Activated T-cell treated with anti-CD3 and anti-CD28 coated beads, Interleukin-2, amount 50 U/mL, for 24 hours (primary cell): ENCODE measurements at regions not wholly inside any gene's neighbourhood (a gene's known extent, or its start where the extent isn't known, plus 50 kb on each side); places are given as distances from the start of the nearest gene placed in this dataset.

Experiments
- DNase-seq: peaks from one replicate; pipeline ENCODE4 v3.0.0-alpha.2; 2020
- H3K27ac Mint-ChIP-seq: 2 replicates; pipeline ENCODE4 v1.8.0; 2020; ENCODE audit warnings: mild to moderate bottlenecking, mixed read lengths
- H3K27me3 Mint-ChIP-seq: 2 replicates; pipeline ENCODE4 v1.8.0; 2020; ENCODE audit warnings: mixed read lengths
- H3K36me3 Mint-ChIP-seq: 2 replicates; pipeline ENCODE4 v1.8.0; 2020; ENCODE audit warnings: low read depth, mixed read lengths
- H3K4me1 Mint-ChIP-seq: 2 replicates; pipeline ENCODE4 v1.8.0; 2020; ENCODE audit warnings: low read depth, mixed read lengths
- H3K4me3 Mint-ChIP-seq: 2 replicates; pipeline ENCODE4 v1.8.0; 2020; ENCODE audit warnings: mild to moderate bottlenecking, moderate library complexity, mixed read lengths
- H3K9me3 Mint-ChIP-seq: 2 replicates; pipeline ENCODE4 v1.8.0; 2020; ENCODE audit warnings: mixed read lengths

DNA sequence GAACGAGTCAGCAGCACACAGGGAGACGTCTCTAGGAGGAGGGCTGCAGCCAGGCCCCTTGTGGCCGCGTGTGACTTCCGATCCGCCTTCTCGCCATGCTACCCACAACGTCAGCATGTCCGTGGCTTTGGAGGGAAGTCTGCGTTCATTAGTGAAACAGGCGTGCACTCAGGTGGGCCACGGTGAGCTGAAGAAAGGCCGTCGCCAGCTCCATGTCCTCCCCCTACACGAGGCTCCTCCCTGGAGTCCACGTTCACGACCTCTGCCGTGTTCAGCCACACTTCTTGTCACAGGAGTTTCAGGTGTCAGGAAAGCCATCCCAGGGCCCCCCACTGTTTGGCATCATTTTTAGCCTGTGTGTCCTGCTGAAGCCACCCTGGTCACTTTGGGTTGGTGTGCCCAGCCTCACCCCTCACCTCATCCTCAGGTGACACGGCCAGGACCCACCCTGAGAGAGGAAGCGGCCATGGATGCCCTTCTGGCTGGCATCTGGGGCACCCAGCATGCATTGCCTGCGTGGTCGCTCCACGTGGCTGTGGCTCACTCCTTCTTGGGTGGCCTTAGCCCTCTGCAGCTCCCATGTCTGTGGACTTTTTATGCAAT, 310.6 kb upstream of the SHH start:
- H3K27ac Mint-ChIP-seq, result no peak overlapping the region
- no peak for DNase-seq
- no peaks in the 10 kb centered on the region for H3K36me3 Mint-ChIP-seq
- peaks cover 4% of the 10 kb centered on the region for H3K27me3 Mint-ChIP-seq
- no peaks in the 10 kb centered on the region for H3K4me1 Mint-ChIP-seq
- H3K4me3 Mint-ChIP-seq, result no peak overlapping the region
- H3K9me3 Mint-ChIP-seq, result no peaks in the 10 kb centered on the region

- Mint-ChIP-seq H3K4me1 (no peaks in the 10 kb centered on the region), H3K4me3 (no peak overlapping the region), H3K9me3 (no peaks in the 10 kb centered on the region), H3K27me3 (peaks cover 4% of the 10 kb centered on the region), H3K36me3 (no peaks in the 10 kb centered on the region), H3K27ac (no peak overlapping the region)
- DNase-seq, result no peak
These were observed 309.7 kb upstream of the SHH start for GRCh38 chr7:156121956-156122355.

DNA sequence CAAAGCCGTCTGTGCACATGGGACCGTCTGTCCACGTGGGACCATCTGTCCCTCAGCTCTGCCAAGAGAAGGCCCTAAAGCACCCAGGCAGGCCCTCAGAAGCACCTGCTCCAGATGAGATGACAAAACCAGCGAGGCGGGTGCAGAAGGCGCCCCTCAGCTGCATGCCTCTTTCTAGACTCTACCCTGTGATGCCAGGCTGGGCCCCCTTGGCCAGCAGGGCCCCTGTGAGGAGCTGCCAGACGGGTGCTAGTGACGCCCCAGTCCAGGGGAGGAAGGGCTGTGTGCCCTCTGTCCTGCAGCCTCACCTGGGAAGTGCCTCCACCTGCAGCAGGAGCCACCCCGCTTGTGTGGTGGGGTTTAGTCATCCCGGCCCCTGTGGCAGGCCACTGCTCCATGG, 309.2 kb upstream of the SHH start:
- Mint-ChIP-seq H3K4me3 (no peak overlapping the region), H3K9me3 (no peaks in the 10 kb centered on the region), H3K27me3 (peaks cover 4% of the 10 kb centered on the region), H3K4me1 (no peaks in the 10 kb centered on the region), H3K27ac (no peak overlapping the region), H3K36me3 (no peaks in the 10 kb centered on the region)
- DNase-seq, result no peak

DNA sequence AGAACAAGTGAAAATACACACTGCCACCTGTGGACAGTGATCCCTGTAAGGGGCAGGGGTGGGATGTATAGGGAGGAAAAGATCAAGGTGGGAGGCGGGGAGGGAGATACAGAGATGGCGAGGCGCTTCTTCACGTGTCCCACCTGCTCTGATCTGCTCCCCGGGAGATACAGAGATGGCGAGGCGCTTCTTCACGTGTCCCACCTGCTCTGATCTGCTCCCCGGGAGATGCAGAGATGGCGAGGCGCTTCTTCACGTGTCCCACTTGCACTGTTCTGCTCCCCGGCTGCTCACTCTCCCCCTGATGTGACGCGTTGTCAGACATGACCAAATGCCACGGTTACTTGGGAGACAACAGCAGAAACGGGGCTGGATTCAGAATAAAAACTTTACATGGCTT, 308.3 kb upstream of the SHH start:
- no peaks in the 10 kb centered on the region for H3K9me3 Mint-ChIP-seq
- no peaks in the 10 kb centered on the region for H3K36me3 Mint-ChIP-seq
- H3K4me1 Mint-ChIP-seq, result no peaks in the 10 kb centered on the region
- DNase-seq, result no peak
- peaks cover 4% of the 10 kb centered on the region for H3K27me3 Mint-ChIP-seq
- H3K27ac Mint-ChIP-seq, result no peak overlapping the region
- no peak overlapping the region for H3K4me3 Mint-ChIP-seq

- DNase-seq, result no peak
- peaks cover 6% of the 10 kb centered on the region for H3K27me3 Mint-ChIP-seq
- no peak overlapping the region for H3K27ac Mint-ChIP-seq
These were observed 307.5 kb upstream of the SHH start for GRCh38 chr7:156119771-156120170.

GRCh38 chr7:156118248-156118645, 306.0 kb upstream of the SHH start:
- H3K27ac Mint-ChIP-seq, result no peak overlapping the region
- H3K27me3 Mint-ChIP-seq, result peaks cover 6% of the 10 kb centered on the region
- DNase-seq, result no peak
- H3K9me3 Mint-ChIP-seq, result no peaks in the 10 kb centered on the region
- H3K4me3 Mint-ChIP-seq, result no peak overlapping the region
- no peaks in the 10 kb centered on the region for H3K36me3 Mint-ChIP-seq
- H3K4me1 Mint-ChIP-seq, result no peaks in the 10 kb centered on the region

More at GRCh38 chr7:156119771-156120170, 307.5 kb upstream of the SHH start:
- Mint-ChIP-seq H3K4me3 (no peak overlapping the region), H3K4me1 (no peaks in the 10 kb centered on the region), H3K36me3 (no peaks in the 10 kb centered on the region), H3K9me3 (no peaks in the 10 kb centered on the region)

DNA sequence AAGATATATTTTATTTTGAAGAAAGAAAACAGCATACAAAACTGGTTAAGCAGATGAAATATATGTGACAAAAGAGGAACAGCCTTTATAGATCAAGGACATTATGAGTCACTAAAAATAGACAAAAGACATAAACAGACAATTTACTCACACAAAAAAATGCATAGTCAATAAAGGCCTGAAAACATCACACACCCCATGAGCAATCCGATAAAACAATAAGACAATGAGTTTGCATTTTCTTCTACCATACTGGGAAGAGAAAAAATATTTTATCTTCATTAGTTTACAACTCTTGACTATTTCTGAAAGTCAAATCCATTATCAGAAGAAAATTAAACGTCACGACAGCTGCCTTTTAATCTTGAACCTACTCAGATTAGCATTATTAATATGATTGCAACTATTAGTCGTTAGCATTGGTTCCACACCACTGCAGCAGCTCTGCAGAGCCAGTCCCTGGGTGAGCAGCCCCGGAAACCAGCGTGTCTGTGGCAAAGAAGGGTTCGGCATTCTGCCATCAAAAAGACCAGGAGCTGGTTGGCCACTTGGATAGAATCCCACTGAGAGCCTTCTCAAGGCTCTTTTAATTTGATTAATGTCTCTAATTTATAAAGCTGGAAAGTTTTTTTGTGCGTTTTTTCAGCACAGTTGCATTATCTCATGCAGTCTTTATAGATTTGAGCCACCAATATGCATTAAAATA, 305.4 kb upstream of the SHH start:
- H3K4me1 Mint-ChIP-seq, result no peaks in the 10 kb centered on the region
- no peaks in the 10 kb centered on the region for H3K36me3 Mint-ChIP-seq
- DNase-seq, result no peak
- H3K27ac Mint-ChIP-seq, result no peak overlapping the region
- peaks cover 6% of the 10 kb centered on the region for H3K27me3 Mint-ChIP-seq
- no peaks in the 10 kb centered on the region for H3K9me3 Mint-ChIP-seq
- no peak overlapping the region for H3K4me3 Mint-ChIP-seq

GRCh38 chr7:156116514-156117215, 304.4 kb upstream of the SHH start:
- Mint-ChIP-seq H3K9me3 (no peaks in the 10 kb centered on the region), H3K4me1 (no peaks in the 10 kb centered on the region), H3K36me3 (no peaks in the 10 kb centered on the region), H3K27me3 (peaks cover 6% of the 10 kb centered on the region), H3K27ac (no peak overlapping the region), H3K4me3 (no peak overlapping the region)
- DNase-seq, result no peak

GRCh38 chr7:156115582-156115981, 303.3 kb upstream of the SHH start:
- Mint-ChIP-seq H3K9me3 (no peaks in the 10 kb centered on the region), H3K4me1 (no peaks in the 10 kb centered on the region), H3K36me3 (no peaks in the 10 kb centered on the region), H3K27ac (no peak overlapping the region), H3K27me3 (peaks cover 6% of the 10 kb centered on the region), H3K4me3 (no peak overlapping the region)
- no peak for DNase-seq

- H3K27me3 Mint-ChIP-seq, result peaks cover 2% of the 10 kb centered on the region
- H3K27ac Mint-ChIP-seq, result no peak overlapping the region
- no peaks in the 10 kb centered on the region for H3K9me3 Mint-ChIP-seq
- H3K4me3 Mint-ChIP-seq, result no peak overlapping the region
- no peaks in the 10 kb centered on the region for H3K4me1 Mint-ChIP-seq
- H3K36me3 Mint-ChIP-seq, result no peaks in the 10 kb centered on the region
- DNase-seq, result no peak
These were observed 301.5 kb upstream of the SHH start for GRCh38 chr7:156113731-156114130.

- Mint-ChIP-seq H3K36me3 (no peaks in the 10 kb centered on the region), H3K4me3 (no peak overlapping the region), H3K27me3 (no peaks in the 10 kb centered on the region), H3K4me1 (no peaks in the 10 kb centered on the region), H3K27ac (no peak overlapping the region), H3K9me3 (no peaks in the 10 kb centered on the region)
- no peak for DNase-seq
These were observed 297.7 kb upstream of the SHH start for GRCh38 chr7:156109988-156110387.

DNA sequence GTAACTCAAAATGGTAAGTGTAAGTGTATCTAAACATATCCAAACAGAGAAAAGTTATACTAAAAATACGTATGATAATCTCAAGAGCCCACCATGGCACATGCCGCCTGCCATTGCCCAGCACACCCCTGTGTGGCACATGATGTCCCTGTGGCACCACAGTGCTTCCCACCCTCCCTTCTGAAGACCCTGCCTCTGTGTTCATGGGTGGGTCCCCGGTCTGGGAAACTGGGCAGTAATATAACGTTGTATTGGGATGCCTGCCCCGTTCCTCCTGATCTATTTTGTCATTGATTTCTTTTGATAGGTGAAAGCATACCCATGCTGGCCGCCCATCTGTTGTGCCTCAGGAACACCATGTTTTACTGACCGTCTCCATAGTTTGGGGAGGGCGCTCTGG, 296.8 kb upstream of the SHH start:
- H3K9me3 Mint-ChIP-seq, result no peaks in the 10 kb centered on the region
- H3K4me3 Mint-ChIP-seq, result no peak overlapping the region

GRCh38 chr7:156107957-156108356, 295.7 kb upstream of the SHH start:
- no peaks in the 10 kb centered on the region for H3K4me1 Mint-ChIP-seq
- no peaks in the 10 kb centered on the region for H3K9me3 Mint-ChIP-seq
- no peak overlapping the region for H3K4me3 Mint-ChIP-seq

More for the DNA sequence above, 296.8 kb upstream of the SHH start:
- H3K27me3 Mint-ChIP-seq, result no peaks in the 10 kb centered on the region
- DNase-seq, result no peak
- no peak overlapping the region for H3K27ac Mint-ChIP-seq
- H3K4me1 Mint-ChIP-seq, result no peaks in the 10 kb centered on the region
- no peaks in the 10 kb centered on the region for H3K36me3 Mint-ChIP-seq

DNA sequence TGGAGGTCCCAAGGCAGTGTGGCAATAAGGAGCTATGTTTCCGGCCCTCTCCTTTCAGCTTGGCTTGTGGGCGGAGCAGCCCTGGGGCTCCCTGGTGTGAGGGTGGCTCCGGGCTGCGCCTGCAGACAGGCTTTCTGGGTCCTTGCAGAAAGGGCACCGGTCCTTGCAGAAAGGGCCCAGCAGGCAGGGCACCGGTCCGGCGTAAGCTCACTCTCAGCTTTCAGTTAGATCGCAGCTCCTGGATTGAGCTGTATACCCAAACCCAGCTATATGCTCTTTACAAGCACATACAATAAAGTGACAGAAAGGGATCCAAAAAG, 293.8 kb upstream of the SHH start:
- H3K4me3 Mint-ChIP-seq, result no peak overlapping the region
- H3K9me3 Mint-ChIP-seq, result no peaks in the 10 kb centered on the region
- H3K27ac Mint-ChIP-seq, result no peak overlapping the region
- no peaks in the 10 kb centered on the region for H3K4me1 Mint-ChIP-seq
- no peaks in the 10 kb centered on the region for H3K27me3 Mint-ChIP-seq
- H3K36me3 Mint-ChIP-seq, result no peaks in the 10 kb centered on the region
- DNase-seq, result no peak

More at GRCh38 chr7:156107957-156108356, 295.7 kb upstream of the SHH start:
- H3K36me3 Mint-ChIP-seq, result no peaks in the 10 kb centered on the region
- no peaks in the 10 kb centered on the region for H3K27me3 Mint-ChIP-seq
- DNase-seq, result no peak
- no peak overlapping the region for H3K27ac Mint-ChIP-seq

DNA sequence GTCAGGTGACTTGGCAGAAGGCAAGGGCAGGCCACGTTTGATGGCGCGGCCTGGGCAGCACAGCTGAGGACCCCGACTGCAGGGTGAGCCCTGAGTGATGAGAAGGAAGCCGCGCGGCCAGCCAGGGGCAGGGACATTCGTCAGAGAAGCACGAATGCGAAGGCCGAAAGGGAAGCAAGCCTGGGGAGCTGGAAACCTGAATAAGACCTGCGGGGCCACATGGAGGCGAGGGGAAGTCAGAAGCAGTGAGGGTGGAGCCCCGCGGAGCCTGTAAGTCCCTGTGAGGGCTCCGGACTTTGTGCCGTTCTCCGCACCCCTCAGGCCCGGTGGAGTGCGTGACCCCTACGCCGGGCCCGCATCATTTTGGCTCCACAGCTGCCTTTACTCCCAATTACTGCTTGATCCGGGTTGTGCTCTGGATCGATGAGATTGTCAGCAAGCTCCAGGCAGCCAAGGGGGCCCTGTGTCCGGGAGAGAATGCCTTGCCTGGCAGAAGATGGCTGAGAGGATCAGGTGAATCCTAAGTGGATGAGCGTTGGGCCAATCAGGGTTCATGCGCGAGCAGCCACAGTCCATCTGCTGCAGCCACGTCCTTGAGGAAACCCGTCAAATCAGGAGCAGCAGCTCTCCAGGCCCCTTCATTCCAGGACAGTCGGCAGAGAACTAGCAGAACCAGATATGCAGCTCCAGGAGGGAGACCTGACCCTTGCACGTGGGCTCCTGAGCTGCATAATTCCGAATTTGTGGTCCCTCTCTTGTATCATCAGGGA, 293.3 kb upstream of the SHH start:
- Mint-ChIP-seq H3K4me1 (no peaks in the 10 kb centered on the region), H3K27ac (no peak overlapping the region), H3K36me3 (no peaks in the 10 kb centered on the region), H3K9me3 (no peaks in the 10 kb centered on the region), H3K4me3 (no peak overlapping the region), H3K27me3 (no peaks in the 10 kb centered on the region)
- no peak for DNase-seq
